ENCODE measurements at regions not wholly inside any gene's neighbourhood (a gene's known extent, or its start where the extent isn't known, plus 50 kb on each side); places are given as distances from the start of the nearest gene placed in this dataset.

GRCh38 chr13:74987124-74987690, 494.8 kb downstream of the TBC1D4 start:
- Histone ChIP-seq H3K4me3 (ENCODE audit: low read length) (no peak overlapping the region), H3K9me3 (ENCODE audit: control insufficient read depth, low read length) (no peaks in the 10 kb centered on the region), H3K27me3 (ENCODE audit: control insufficient read depth, insufficient read depth) (no peaks in the 10 kb centered on the region), H3K27ac (ENCODE audit: low read length) (no peak overlapping the region), H3K4me1 (ENCODE audit: control insufficient read depth, insufficient read depth, low read length) (no peaks in the 10 kb centered on the region)
- ATAC-seq (no peak), DNase-seq (no peak)
- intact Hi-C loops (cut with DNase I), result no loop called here

GRCh38 chr13:74986609-74987008, 495.4 kb downstream of the TBC1D4 start:
- ATAC-seq (no peak), DNase-seq (no peak)
- Histone ChIP-seq H3K27me3 (ENCODE audit: control insufficient read depth, insufficient read depth) (no peaks in the 10 kb centered on the region), H3K9me3 (ENCODE audit: control insufficient read depth, low read length) (no peaks in the 10 kb centered on the region), H3K27ac (ENCODE audit: low read length) (no peak overlapping the region), H3K4me1 (ENCODE audit: control insufficient read depth, insufficient read depth, low read length) (no peaks in the 10 kb centered on the region), H3K4me3 (ENCODE audit: low read length) (no peak overlapping the region)
- 66% methylated on average over 2 of the region's 2 CpGs for WGBS
- intact Hi-C loops (cut with DNase I), result no loop called here

DNA sequence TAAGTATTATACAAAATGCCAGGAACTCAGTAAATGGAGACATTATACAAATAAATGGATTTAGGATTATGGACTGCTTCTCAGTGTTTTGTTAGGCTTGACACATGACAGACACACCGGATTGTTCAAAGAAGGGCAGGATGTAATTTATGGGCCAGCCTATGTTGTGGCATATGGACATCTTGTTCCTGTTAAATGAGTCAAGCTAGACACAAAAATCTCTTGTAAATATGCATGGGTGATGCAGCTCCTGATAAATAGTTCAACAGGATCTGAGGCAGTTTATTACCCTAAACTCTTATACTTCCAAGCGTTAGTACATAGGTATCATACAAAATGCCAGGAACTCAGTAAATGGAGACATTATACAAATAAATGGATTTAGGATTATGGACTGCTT, 502.3 kb downstream of the TBC1D4 start:
- intact Hi-C loops (cut with DNase I), result no loop called here
- WGBS, result 95% methylated on average over 2 of the region's 2 CpGs
- peaks cover under 1% of the 10 kb centered on the region for H3K27me3 ChIP-seq (ENCODE audit: control insufficient read depth, insufficient read depth)
- no peaks in the 10 kb centered on the region for H3K9me3 ChIP-seq (ENCODE audit: control insufficient read depth, low read length)
- DNase-seq (no peak), ATAC-seq (no peak)
- no peak overlapping the region for H3K27ac ChIP-seq (ENCODE audit: low read length)
- H3K4me1 ChIP-seq (ENCODE audit: control insufficient read depth, insufficient read depth, low read length), result no peaks in the 10 kb centered on the region
- H3K4me3 ChIP-seq (ENCODE audit: low read length), result no peak overlapping the region

GRCh38 chr13:74978591-74978990, 503.4 kb downstream of the TBC1D4 start:
- Histone ChIP-seq H3K27ac (ENCODE audit: low read length) (no peak overlapping the region), H3K4me3 (ENCODE audit: low read length) (no peak overlapping the region), H3K27me3 (ENCODE audit: control insufficient read depth, insufficient read depth) (peaks cover 2% of the 10 kb centered on the region), H3K4me1 (ENCODE audit: control insufficient read depth, insufficient read depth, low read length) (no peaks in the 10 kb centered on the region), H3K9me3 (ENCODE audit: control insufficient read depth, low read length) (no peaks in the 10 kb centered on the region)
- no peak for DNase-seq
- intact Hi-C loops (cut with DNase I), result no loop called here
- ATAC-seq, result no peak
- 77% methylated on average over 6 of the region's 6 CpGs for WGBS

DNA sequence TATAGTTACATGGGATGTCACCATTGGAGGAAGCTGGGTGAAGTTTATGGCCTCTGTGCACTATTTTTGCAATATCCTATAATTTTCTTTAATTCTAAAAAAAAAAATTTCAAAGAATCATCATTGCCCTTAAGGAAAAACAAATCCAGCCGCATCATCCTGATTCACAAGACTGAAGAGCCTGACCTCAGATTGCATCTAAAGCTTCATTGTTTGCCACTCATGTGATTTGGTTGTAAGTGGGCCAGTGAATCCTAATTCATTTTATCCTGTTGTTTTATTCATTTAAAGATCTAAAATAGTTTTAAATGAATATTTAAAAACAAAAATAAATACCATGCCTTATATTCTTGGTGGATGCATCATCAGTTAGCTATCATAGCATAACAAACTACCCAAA, 504.5 kb downstream of the TBC1D4 start:
- Histone ChIP-seq H3K4me3 (ENCODE audit: low read length) (no peak overlapping the region), H3K27ac (ENCODE audit: low read length) (no peak overlapping the region), H3K4me1 (ENCODE audit: control insufficient read depth, insufficient read depth, low read length) (no peaks in the 10 kb centered on the region), H3K27me3 (ENCODE audit: control insufficient read depth, insufficient read depth) (peaks cover 2% of the 10 kb centered on the region), H3K9me3 (ENCODE audit: control insufficient read depth, low read length) (no peaks in the 10 kb centered on the region)
- ATAC-seq (no peak), DNase-seq (no peak)
- WGBS, result 93% methylated on average over 1 of the region's 1 CpG
- intact Hi-C loops (cut with DNase I), result no loop called here

DNA sequence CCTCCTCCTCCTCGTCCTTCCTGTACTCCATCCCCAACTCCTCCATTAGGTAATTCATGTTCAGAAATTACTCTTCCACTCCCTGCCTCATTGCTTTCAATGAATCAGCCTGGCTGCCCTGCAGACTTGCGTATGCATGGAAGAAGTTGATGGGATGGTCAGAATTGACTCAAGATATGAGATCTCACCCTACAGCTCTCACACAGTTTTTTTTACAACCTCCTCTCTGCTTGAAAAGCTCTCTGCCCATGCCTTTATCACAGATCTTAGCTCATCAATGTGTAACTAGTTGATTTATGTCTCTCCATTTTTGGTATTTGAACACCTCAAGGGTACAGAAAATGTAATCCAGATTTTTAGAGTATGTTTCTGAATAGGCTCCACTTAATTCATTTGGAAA, 506.9 kb downstream of the TBC1D4 start:
- H3K4me3 ChIP-seq (ENCODE audit: low read length), result no peak overlapping the region
- peaks cover 2% of the 10 kb centered on the region for H3K27me3 ChIP-seq (ENCODE audit: control insufficient read depth, insufficient read depth)
- no peak overlapping the region for H3K27ac ChIP-seq (ENCODE audit: low read length)
- 77% methylated on average over 2 of the region's 2 CpGs for WGBS
- ATAC-seq (no peak), DNase-seq (no peak)
- H3K4me1 ChIP-seq (ENCODE audit: control insufficient read depth, insufficient read depth, low read length), result no peaks in the 10 kb centered on the region
- intact Hi-C loops (cut with DNase I), result no loop called here
- no peaks in the 10 kb centered on the region for H3K9me3 ChIP-seq (ENCODE audit: control insufficient read depth, low read length)

- 67% methylated on average over 5 of the region's 5 CpGs for WGBS
- no peaks in the 10 kb centered on the region for H3K4me1 ChIP-seq (ENCODE audit: control insufficient read depth, insufficient read depth, low read length)
- DNase-seq, result no peak
- H3K27me3 ChIP-seq (ENCODE audit: control insufficient read depth, insufficient read depth), result peaks cover 2% of the 10 kb centered on the region
- no peak overlapping the region for H3K4me3 ChIP-seq (ENCODE audit: low read length)
- H3K9me3 ChIP-seq (ENCODE audit: control insufficient read depth, low read length), result no peaks in the 10 kb centered on the region
- intact Hi-C loops (cut with DNase I), result no loop called here
- no peak for ATAC-seq
- no peak overlapping the region for H3K27ac ChIP-seq (ENCODE audit: low read length)
Measured at GRCh38 chr13:74973935-74974879, 507.8 kb downstream of the TBC1D4 start.

DNA sequence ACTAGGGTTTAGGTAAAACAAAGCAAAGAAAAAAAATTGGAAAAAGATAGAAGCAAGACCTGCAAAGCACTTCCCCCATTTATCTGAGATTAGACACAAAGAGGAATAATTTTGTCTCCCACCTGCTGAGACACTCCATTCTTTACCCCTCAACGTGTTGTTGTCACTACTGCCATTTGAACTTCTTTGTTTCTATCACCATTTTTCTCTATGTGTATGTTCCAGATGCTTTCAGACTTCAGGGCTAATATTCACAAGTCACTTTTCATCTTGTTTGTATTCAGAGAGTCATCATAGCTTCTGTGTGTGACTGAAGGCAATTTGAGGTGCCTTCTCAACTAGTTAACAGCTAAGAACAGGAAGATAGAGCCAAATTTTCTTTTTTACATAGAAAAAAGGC, 512.5 kb downstream of the TBC1D4 start:
- no peak overlapping the region for H3K4me3 ChIP-seq (ENCODE audit: low read length)
- intact Hi-C loops (cut with DNase I), result no loop called here
- no peaks in the 10 kb centered on the region for H3K27me3 ChIP-seq (ENCODE audit: control insufficient read depth, insufficient read depth)
- 86% methylated on average over 1 of the region's 1 CpG for WGBS
- H3K27ac ChIP-seq (ENCODE audit: low read length), result no peak overlapping the region
- DNase-seq (no peak), ATAC-seq (no peak)
- no peaks in the 10 kb centered on the region for H3K4me1 ChIP-seq (ENCODE audit: control insufficient read depth, insufficient read depth, low read length)
- H3K9me3 ChIP-seq (ENCODE audit: control insufficient read depth, low read length), result no peaks in the 10 kb centered on the region

DNA sequence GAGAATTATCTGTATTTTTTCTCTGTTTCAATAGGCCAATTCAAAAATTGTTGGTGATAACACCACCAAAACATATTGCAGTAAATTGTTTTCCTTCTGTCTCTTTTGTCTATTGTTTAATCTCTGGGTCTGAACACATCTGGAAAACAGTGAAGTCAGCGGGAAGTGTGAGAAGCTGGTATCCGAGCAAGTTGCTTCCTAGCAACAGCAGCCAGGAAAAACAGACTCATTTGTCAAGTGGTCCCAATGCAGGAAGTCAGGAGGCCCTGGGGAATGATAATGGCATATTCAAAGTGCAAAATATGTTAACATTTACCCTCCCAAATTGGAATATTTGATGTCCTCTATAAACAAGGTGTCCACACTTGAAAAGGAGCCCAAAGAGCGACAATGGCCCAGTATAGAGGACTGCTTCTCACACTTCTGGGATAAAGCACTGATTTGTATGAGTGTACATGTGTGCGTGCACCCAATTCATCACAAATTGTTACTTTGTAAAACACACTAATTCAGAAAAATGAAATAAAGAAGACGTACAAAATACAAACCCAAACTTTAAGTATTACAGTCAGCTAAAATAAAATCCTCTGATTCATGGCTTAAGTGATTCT, 515.0 kb downstream of the TBC1D4 start:
- peak in 1 of 3 donors; percentile 11 for DNase-seq
- intact Hi-C loops (cut with DNase I), result no loop called here
- no peaks in the 10 kb centered on the region for H3K27me3 ChIP-seq (ENCODE audit: control insufficient read depth, insufficient read depth)
- no peaks in the 10 kb centered on the region for H3K4me1 ChIP-seq (ENCODE audit: control insufficient read depth, insufficient read depth, low read length)
- 33% methylated on average over 5 of the region's 5 CpGs for WGBS
- ATAC-seq, result peak; percentile 68 to 84
- H3K4me3 ChIP-seq (ENCODE audit: low read length), result no peak overlapping the region
- H3K9me3 ChIP-seq (ENCODE audit: control insufficient read depth, low read length), result no peaks in the 10 kb centered on the region
- no peak overlapping the region for H3K27ac ChIP-seq (ENCODE audit: low read length)

DNA sequence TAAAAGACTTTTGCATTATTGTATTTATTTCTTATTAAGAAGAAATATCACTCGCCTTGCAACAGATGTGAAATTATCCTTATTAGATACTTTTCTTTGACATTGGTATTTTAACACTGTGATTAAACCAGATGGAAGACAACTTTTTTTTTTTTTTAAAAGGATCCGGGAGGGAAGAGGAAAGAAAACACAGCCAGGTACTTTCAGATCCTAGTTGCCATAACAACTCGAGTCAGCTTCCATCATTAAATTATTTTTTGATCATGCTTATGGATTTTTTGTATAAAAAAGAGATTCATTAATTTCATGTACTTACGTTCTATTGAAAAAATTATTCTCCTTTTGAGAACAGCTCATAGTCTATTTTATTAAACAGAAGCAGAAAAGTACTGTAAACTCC, 515.7 kb downstream of the TBC1D4 start:
- WGBS, result 47% methylated on average over 4 of the region's 4 CpGs
- DNase-seq (no peak), ATAC-seq (no peak)
- no peak overlapping the region for H3K4me3 ChIP-seq (ENCODE audit: low read length)
- H3K9me3 ChIP-seq (ENCODE audit: control insufficient read depth, low read length), result no peaks in the 10 kb centered on the region
- no peak overlapping the region for H3K27ac ChIP-seq (ENCODE audit: low read length)
- no peaks in the 10 kb centered on the region for H3K4me1 ChIP-seq (ENCODE audit: control insufficient read depth, insufficient read depth, low read length)
- intact Hi-C loops (cut with DNase I), result no loop called here
- H3K27me3 ChIP-seq (ENCODE audit: control insufficient read depth, insufficient read depth), result no peaks in the 10 kb centered on the region

- intact Hi-C loops (cut with DNase I), result no loop called here
- ATAC-seq (no peak), DNase-seq (no peak)
- no peaks in the 10 kb centered on the region for H3K9me3 ChIP-seq (ENCODE audit: control insufficient read depth, low read length)
- no peak overlapping the region for H3K27ac ChIP-seq (ENCODE audit: low read length)
- H3K4me3 ChIP-seq (ENCODE audit: low read length), result no peak overlapping the region
- no peaks in the 10 kb centered on the region for H3K4me1 ChIP-seq (ENCODE audit: control insufficient read depth, insufficient read depth, low read length)
- 95% methylated on average over 2 of the region's 2 CpGs for WGBS
- H3K27me3 ChIP-seq (ENCODE audit: control insufficient read depth, insufficient read depth), result no peaks in the 10 kb centered on the region
Measured at GRCh38 chr13:74945637-74946036, 536.3 kb downstream of the TBC1D4 start.

Measured in right cardiac atrium (tissue), 5 donors.